ENCODE measurements at regions not wholly inside any gene's neighbourhood (a gene's known extent, or its start where the extent isn't known, plus 50 kb on each side); places are given as distances from the start of the nearest gene placed in this dataset.

- no peak for DNase-seq (ENCODE audit: low read depth, low spot score)
- no peak overlapping the region for H2AFZ ChIP-seq (ENCODE audit: low read depth, low read length)
Observed at GRCh38 chr13:83065108-83065507, 817.2 kb downstream of the SLITRK1 start.

More at GRCh38 chr13:83065108-83065507, 817.2 kb downstream of the SLITRK1 start:
- ChIA-PET CTCF (no interaction called here), POLR2A (no interaction called here)
- no peaks in the 10 kb centered on the region for H3K9me3 ChIP-seq (replicated peaks; ENCODE audit: control insufficient read depth, insufficient read depth, low read length)
- dilution Hi-C loops (cut with MboI; ENCODE audit: extremely low pct_ligation_motif_present, low sequenced_read_pairs): no loop called here
- H3K4me1 ChIP-seq (ENCODE audit: control insufficient read depth, extremely low read depth, insufficient read depth, low read length): no peaks in the 10 kb centered on the region
- TF ChIP-seq, protein P1, sequence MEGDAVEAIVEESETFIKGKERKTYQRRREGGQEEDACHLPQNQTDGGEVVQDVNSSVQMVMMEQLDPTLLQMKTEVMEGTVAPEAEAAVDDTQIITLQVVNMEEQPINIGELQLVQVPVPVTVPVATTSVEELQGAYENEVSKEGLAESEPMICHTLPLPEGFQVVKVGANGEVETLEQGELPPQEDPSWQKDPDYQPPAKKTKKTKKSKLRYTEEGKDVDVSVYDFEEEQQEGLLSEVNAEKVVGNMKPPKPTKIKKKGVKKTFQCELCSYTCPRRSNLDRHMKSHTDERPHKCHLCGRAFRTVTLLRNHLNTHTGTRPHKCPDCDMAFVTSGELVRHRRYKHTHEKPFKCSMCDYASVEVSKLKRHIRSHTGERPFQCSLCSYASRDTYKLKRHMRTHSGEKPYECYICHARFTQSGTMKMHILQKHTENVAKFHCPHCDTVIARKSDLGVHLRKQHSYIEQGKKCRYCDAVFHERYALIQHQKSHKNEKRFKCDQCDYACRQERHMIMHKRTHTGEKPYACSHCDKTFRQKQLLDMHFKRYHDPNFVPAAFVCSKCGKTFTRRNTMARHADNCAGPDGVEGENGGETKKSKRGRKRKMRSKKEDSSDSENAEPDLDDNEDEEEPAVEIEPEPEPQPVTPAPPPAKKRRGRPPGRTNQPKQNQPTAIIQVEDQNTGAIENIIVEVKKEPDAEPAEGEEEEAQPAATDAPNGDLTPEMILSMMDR (IDR thresholded peaks at IDR 0.05; ENCODE audit: extremely low read depth in 1 of 2, insufficient read depth in 1 of 2, low read depth in 1 of 2, low read length in 2 of 2): no peak
- TF ChIP-seq POLR2AphosphoS5 (IDR thresholded peaks at IDR 0.05; ENCODE audit: insufficient read depth, low read depth, low read length) (no peak), GATA2 (IDR thresholded peaks at IDR 0.05; ENCODE audit: insufficient read depth, insufficient read length, low read depth, low read length) (no peak), MAX (IDR thresholded peaks at IDR 0.05; ENCODE audit: insufficient read depth, insufficient read length) (no peak), POLR2A (IDR thresholded peaks at IDR 0.05; ENCODE audit: low read depth, low read length) (no peak), MYC (IDR thresholded peaks at IDR 0.05; ENCODE audit: low read depth, low read length) (no peak), FOS (IDR thresholded peaks at IDR 0.05; ENCODE audit: borderline replicate concordance, insufficient read depth, low read length) (no peak), JUN (IDR thresholded peaks at IDR 0.05; ENCODE audit: borderline replicate concordance, insufficient read depth, insufficient read length, low read depth) (no peak), EZH2 (IDR thresholded peaks at IDR 0.05; ENCODE audit: borderline replicate concordance, low read depth, low read length, severe bottlenecking) (no peak)
- intact Hi-C loops (cut with micrococcal nuclease): no loop called here
- no peak overlapping the region for H3K27ac ChIP-seq (ENCODE audit: insufficient read depth, low read depth, low read length)
- no TSS peak for BruUV-seq (replicated peaks)
- H3K4me2 ChIP-seq (ENCODE audit: insufficient read depth, low read length): no peak overlapping the region
- no peak for FAIRE-seq
- H3K9ac ChIP-seq (replicated peaks; ENCODE audit: extremely low read depth, insufficient read depth, low read length): no peak overlapping the region
- H3K9me1 ChIP-seq (replicated peaks; ENCODE audit: control insufficient read depth, extremely low read depth, insufficient read depth, low read length): no peaks in the 10 kb centered on the region
- no peaks in the 10 kb centered on the region for H3K36me3 ChIP-seq (ENCODE audit: control insufficient read depth in 2 of 2, extremely low read depth in 1 of 2, insufficient read depth in 2 of 2, low read length in 2 of 2)
- no peaks in the 10 kb centered on the region for H3K27me3 ChIP-seq (ENCODE audit: control insufficient read depth in 2 of 2, insufficient read depth in 2 of 2, low read length in 2 of 2)
- H3K79me2 ChIP-seq (ENCODE audit: control insufficient read depth, insufficient read depth, low read length): no peaks in the 10 kb centered on the region
- no peaks in the 10 kb centered on the region for H4K20me1 ChIP-seq (replicated peaks; ENCODE audit: control insufficient read depth, extremely low read depth, insufficient read depth, low read length)
- no peak overlapping the region for H3K4me3 ChIP-seq (replicated peaks in 1 of 3; ENCODE audit: insufficient read depth in 1 of 3, low read depth in 1 of 3, low read length in 3 of 3)

Measured in endothelial cell of umbilical vein (primary cell).